Pancreas (tissue), 10 donors: ENCODE measurements at regions not wholly inside any gene's neighbourhood (a gene's known extent, or its start where the extent isn't known, plus 50 kb on each side); places are given as distances from the start of the nearest gene placed in this dataset.

ENCODE experiments used
- ATAC-seq, 4 donors: fragments of 200-7000 bp; cut with Tn5 transposase; one replicate each; pipeline versions ENCODE4 v1.8.0 to v1.9.1; 2020; ENCODE audit warnings: mild to moderate bottlenecking in 4 of 4, moderate library complexity in 4 of 4
- DNase-seq, 6 donors: peaks; one replicate each; pipeline ENCODE4 v3.0.0-alpha.2; 2020
- FAIRE-seq: peaks from 2 replicates; lab custom pipeline; 2012; peaks lifted over from hg19 to GRCh38; lab: Jason Lieb, UNC
- H3K27ac ChIP-seq, 4 donors: fragments of 200-600 bp; sonication (generic); 1 replicate in 3 of 4; 2 replicates in 1 of 4; pipeline versions ENCODE4 v1.5.0 to v1.8.0; 2020
- H3K27me3 ChIP-seq, 4 donors: fragments of 200-600 bp; one replicate each; pipeline ENCODE4 v1.8.0; 2021
- H3K36me3 ChIP-seq, 3 donors: fragments of 200-600 bp; sonication (generic) in 1 of 3; one replicate each; pipeline versions ENCODE4 v1.5.0 to v1.8.0; 2020 to 2021
- H3K4me1 ChIP-seq, 3 donors: fragments of 200-600 bp; one replicate each; pipeline ENCODE4 v1.8.0; 2021
- H3K4me3 ChIP-seq, 4 donors: fragments of 200-600 bp; sonication (generic) in 2 of 4; one replicate each; pipeline versions ENCODE4 v1.5.0 to v1.8.0; 2020 to 2021
- H3K9me3 ChIP-seq, 4 donors: fragments of 200-600 bp; one replicate each; pipeline ENCODE4 v1.8.0; 2021
- WGBS, 2 donors: extraction: QIAGEN DNeasy Blood & Tissue Kit; methylation state at CpG; one replicate each; pipeline ENCODE4 v1.1.7; 2013; 5-methylcytosine and 5-hydroxymethylcytosine counted together
- intact Hi-C, 3 donors: fragments of 100-400 bp; cut with DNase I; formaldehyde crosslinking; loops; one replicate each; pipeline versions ENCODE4 v1.11.1 to v1.14.2; 2022
- TF ChIP-seq, protein P1 (sequence below), 4 donors: fragments of 200-600 bp; sonication (generic) in 3 of 4; IDR thresholded peaks; one replicate each; pipeline versions ENCODE4 v1.5.0 to v1.8.0; 2021; ENCODE audit warnings: antibody characterized with exemption in 4 of 4
- donor health status: healthy with polysubstance abuse.
- donor health status: DM: no; HTN: no; CAD: no; lungs with moderate emphysema.
- donor health status: DM: no; HTN: no; CAD: no.
- donor health status: control.
- donor health status: control.
- donor health status: Bipolar disorder and iron deficiency.
- donor health status: DM: yes; HTN: yes; CAD: no.
- donor health status: DM: no; HTN: no; CAD: no.
- donor health status: DM: no; HTN: no; CAD: no.
- donor health status: DM: yes; HTN: yes; CAD: no.

DNA sequence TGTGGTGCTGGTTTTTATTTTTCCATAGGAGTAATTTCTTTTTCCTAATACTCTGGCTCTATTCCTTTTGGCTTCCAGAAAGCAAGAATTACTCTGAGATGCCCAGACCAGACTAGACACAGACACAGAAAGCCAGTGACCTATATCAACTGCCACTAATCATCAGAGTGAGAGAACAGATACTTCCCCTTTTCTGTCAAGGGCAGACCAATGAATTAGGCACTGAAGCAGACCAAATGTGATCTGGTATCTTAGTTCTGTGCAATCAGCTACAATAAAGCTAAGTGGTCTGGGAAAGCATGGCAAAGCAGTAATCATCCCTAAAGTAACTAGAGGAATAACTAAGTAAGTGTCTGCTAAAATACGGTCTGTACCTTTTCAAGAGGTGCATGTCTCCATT is 239.1 kb downstream of the ELAVL2 start:
- TF ChIP-seq, protein P1, sequence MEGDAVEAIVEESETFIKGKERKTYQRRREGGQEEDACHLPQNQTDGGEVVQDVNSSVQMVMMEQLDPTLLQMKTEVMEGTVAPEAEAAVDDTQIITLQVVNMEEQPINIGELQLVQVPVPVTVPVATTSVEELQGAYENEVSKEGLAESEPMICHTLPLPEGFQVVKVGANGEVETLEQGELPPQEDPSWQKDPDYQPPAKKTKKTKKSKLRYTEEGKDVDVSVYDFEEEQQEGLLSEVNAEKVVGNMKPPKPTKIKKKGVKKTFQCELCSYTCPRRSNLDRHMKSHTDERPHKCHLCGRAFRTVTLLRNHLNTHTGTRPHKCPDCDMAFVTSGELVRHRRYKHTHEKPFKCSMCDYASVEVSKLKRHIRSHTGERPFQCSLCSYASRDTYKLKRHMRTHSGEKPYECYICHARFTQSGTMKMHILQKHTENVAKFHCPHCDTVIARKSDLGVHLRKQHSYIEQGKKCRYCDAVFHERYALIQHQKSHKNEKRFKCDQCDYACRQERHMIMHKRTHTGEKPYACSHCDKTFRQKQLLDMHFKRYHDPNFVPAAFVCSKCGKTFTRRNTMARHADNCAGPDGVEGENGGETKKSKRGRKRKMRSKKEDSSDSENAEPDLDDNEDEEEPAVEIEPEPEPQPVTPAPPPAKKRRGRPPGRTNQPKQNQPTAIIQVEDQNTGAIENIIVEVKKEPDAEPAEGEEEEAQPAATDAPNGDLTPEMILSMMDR (IDR thresholded peaks at IDR 0.05) = no peak
- Histone ChIP-seq H3K36me3 (no peaks in the 10 kb centered on the region), H3K4me3 (no peak overlapping the region), H3K27ac (no peak overlapping the region), H3K27me3 (no peaks in the 10 kb centered on the region), H3K9me3 (no peaks in the 10 kb centered on the region), H3K4me1 (no peaks in the 10 kb centered on the region)
- no peak for FAIRE-seq
- DNase-seq = no peak
- ATAC-seq = no peak
- intact Hi-C loops = no loop called here
- WGBS, 2 donors = 75 to 81% methylated on average over 1 of the region's 1 CpG

DNA sequence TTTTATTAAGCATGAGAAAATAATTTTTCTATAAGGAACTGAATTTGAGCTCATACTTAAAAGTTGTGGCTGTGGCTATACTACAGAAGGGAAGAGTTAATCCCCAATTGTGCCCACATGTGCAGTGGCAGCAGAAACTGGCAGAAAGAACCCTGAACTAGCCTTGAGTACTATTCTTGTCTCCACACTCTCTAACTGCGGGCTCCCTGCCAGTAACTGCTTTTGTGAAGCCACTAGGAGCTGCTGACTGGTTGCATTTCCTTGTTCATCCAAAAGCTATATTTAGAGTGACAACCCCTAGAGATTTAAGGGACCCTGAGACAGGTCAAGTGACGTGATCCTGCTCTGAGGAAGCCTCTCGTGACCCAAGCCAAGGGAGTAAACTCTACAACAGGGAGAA is 238.6 kb downstream of the ELAVL2 start:
- H3K4me3 ChIP-seq = no peak overlapping the region
- DNase-seq (peak in 5 of 6 donors; percentile 14 to 53 (median 30)), ATAC-seq (peak in 3 of 4 donors; percentile 49 to 63 (median 51)), FAIRE-seq (no peak)
- 22 to 35% methylated on average over 3 of the region's 3 CpGs for WGBS, 2 donors
- H3K27me3 ChIP-seq = no peaks in the 10 kb centered on the region
- H3K4me1 ChIP-seq = no peaks in the 10 kb centered on the region
- H3K27ac ChIP-seq = no peak overlapping the region
- intact Hi-C loops = no loop called here
- TF ChIP-seq, protein P1 (IDR thresholded peaks at IDR 0.05) = no peak
- no peaks in the 10 kb centered on the region for H3K9me3 ChIP-seq
- H3K36me3 ChIP-seq = no peaks in the 10 kb centered on the region

DNA sequence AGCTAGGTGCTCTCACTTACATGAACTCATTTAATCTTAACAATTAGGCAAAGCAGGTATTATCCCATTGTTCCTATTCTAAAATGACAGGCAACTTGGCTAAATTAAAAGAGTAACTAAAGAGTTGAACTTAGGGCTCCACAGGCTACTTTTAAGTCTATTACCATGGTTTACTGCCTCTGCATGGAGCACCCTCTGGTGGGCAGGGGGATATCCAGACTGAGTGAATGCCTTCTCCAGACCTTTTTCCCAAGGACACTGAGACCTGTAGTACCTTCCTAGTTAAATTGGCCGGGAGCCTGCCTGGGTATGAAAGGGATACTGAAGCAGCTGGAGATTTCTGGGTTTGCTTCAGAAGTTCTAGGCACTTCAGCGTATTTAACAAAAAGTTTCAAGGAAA is 238.1 kb downstream of the ELAVL2 start:
- H3K27me3 ChIP-seq = no peaks in the 10 kb centered on the region
- H3K4me1 ChIP-seq = no peaks in the 10 kb centered on the region
- no peak for FAIRE-seq
- intact Hi-C loops = no loop called here
- no peaks in the 10 kb centered on the region for H3K36me3 ChIP-seq
- no peak overlapping the region for H3K4me3 ChIP-seq
- no peak for DNase-seq
- TF ChIP-seq, protein P1 (IDR thresholded peaks at IDR 0.05) = no peak
- no peak for ATAC-seq
- H3K9me3 ChIP-seq = no peaks in the 10 kb centered on the region
- WGBS, 2 donors = 58 to 73% methylated on average over 2 of the region's 2 CpGs
- H3K27ac ChIP-seq = no peak overlapping the region

DNA sequence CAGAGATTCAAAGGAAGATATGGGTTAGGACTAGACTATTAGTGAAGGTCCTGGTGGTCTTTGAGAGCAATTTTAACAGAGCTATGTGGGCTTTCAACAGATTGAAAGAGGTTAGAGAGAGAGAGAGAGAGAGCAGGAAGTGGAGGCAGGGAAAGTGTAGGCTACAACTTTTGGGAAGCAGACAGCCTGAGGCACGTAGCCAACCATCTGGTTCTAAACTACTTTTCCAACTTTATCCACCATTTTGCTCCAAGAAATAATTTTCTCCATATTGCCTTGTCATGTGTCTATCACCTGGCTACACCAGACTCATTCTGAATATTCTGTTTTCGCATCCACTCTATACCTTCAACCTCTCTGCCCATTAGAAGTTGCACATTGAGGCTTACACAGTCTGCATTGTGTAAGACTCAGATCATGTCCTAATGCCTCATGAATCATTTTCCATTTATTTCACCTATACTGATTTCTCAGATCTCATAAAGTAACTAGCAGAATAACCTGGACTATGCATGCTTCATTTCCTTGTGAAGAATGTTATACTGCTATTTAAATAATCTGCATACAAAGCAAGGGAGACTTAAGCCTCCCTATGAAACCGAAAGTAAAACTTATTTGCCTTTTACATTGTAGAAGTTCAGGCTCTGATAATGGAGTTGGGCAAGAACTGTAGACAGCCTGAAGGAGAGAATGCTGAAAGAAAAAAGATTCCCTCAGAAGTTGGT is 235.6 kb downstream of the ELAVL2 start:
- Histone ChIP-seq H3K27me3 (no peaks in the 10 kb centered on the region), H3K4me3 (peak overlapping the region in 1 of 4 donors; percentile 4), H3K27ac (no peak overlapping the region), H3K36me3 (no peaks in the 10 kb centered on the region), H3K9me3 (no peaks in the 10 kb centered on the region), H3K4me1 (no peaks in the 10 kb centered on the region)
- 57 to 71% methylated on average over 3 of the region's 3 CpGs for WGBS, 2 donors
- FAIRE-seq (no peak), ATAC-seq (peak in 2 of 4 donors; percentile 51 to 62), DNase-seq (no peak)
- intact Hi-C loops = no loop called here
- TF ChIP-seq, protein P1 (IDR thresholded peaks at IDR 0.05) = no peak

DNA sequence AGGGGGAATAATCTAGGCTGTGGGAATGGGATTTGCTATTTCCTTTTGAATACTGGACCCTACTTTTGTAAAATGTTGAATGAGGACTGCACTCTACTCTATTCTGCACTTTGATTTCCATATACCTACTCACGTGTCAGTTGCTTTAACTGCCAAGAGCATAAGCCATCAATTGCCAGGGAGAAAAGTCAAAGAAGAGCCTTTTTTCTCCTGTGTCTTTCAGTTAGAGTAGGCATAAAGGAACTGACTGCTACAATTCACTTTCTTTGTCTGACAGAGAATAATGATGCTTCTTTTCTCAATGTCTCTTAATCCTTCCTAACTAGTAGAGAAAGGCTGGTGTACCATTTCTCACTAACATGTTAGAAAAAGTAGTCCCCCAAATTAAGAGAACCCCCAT is 231.6 kb downstream of the ELAVL2 start:
- H3K36me3 ChIP-seq = no peaks in the 10 kb centered on the region
- FAIRE-seq (no peak), DNase-seq (no peak), ATAC-seq (no peak)
- no peak overlapping the region for H3K27ac ChIP-seq
- TF ChIP-seq, protein P1 (IDR thresholded peaks at IDR 0.05) = no peak
- H3K9me3 ChIP-seq = no peaks in the 10 kb centered on the region
- WGBS, 2 donors = 44 to 65% methylated on average over 1 of the region's 1 CpG
- H3K27me3 ChIP-seq = no peaks in the 10 kb centered on the region
- H3K4me3 ChIP-seq = no peak overlapping the region
- intact Hi-C loops = no loop called here
- peaks cover 0 to 2% (median under 1%) of the 10 kb centered on the region in 3 donors for H3K4me1 ChIP-seq
